HEK293T (cell line): ENCODE measurements at regions not wholly inside any gene's neighbourhood (a gene's known extent, or its start where the extent isn't known, plus 50 kb on each side); places are given as distances from the start of the nearest gene placed in this dataset.

Experiments
- CTCF ChIA-PET: fragments of 350-600 bp; formaldehyde crosslinking; extraction: SDS; loops from one replicate; lab custom pipeline; 2021; ENCODE audit warnings: antibody characterized with exemption, inconsistent platforms; lab: Yijun Ruan, JAX
- POLR2A ChIA-PET: fragments of 350-600 bp; formaldehyde crosslinking; extraction: SDS; loops from one replicate; lab custom pipeline; 2020; ENCODE audit warnings: antibody characterized with exemption, inconsistent platforms; lab: Yijun Ruan, JAX
- DNase-seq: peaks from one replicate; pipeline ENCODE4 v3.0.0; 2012; ENCODE audit warnings: mixed read lengths; ENCODE audit errors: extremely low spot score
- ARNT ChIP-seq: fragments of 450-650 bp; IDR thresholded peaks from 2 replicates; pipeline ENCODE4 v1.6.1; 2017; ENCODE audit warnings: mild to moderate bottlenecking
- BHLHE40 ChIP-seq: fragments of 450-650 bp; IDR thresholded peaks from 2 replicates; pipeline ENCODE4 v1.6.1; 2016; ENCODE audit warnings: mild to moderate bottlenecking, moderate library complexity, borderline replicate concordance
- CTBP1 ChIP-seq: fragments of 450-650 bp; IDR thresholded peaks from 2 replicates; pipeline ENCODE4 v1.6.1; 2016; ENCODE audit warnings: borderline replicate concordance
- ELF4 ChIP-seq: fragments of 450-650 bp; IDR thresholded peaks from 2 replicates; pipeline ENCODE4 v1.6.1; 2017; ENCODE audit warnings: antibody characterized with exemption
- FOXA1 ChIP-seq: fragments of 450-650 bp; IDR thresholded peaks from 2 replicates; pipeline ENCODE4 v1.6.1; 2016; ENCODE audit warnings: mild to moderate bottlenecking
- FOXK2 ChIP-seq: fragments of 450-650 bp; IDR thresholded peaks from 2 replicates; pipeline ENCODE4 v1.6.1; 2016; ENCODE audit warnings: mild to moderate bottlenecking
- FOXM1 ChIP-seq: fragments of 450-650 bp; IDR thresholded peaks from 2 replicates; pipeline ENCODE4 v1.6.1; 2017; ENCODE audit warnings: mild to moderate bottlenecking, borderline replicate concordance
- HDGF ChIP-seq: fragments of 450-650 bp; IDR thresholded peaks from 2 replicates; pipeline ENCODE4 v1.6.1; 2017; ENCODE audit warnings: antibody characterized with exemption, borderline replicate concordance
- L3MBTL2 ChIP-seq: fragments of 450-650 bp; conservative IDR thresholded peaks from 2 replicates; pipeline ENCODE4 v1.6.1; 2016; ENCODE audit warnings: mild to moderate bottlenecking
- LEF1 ChIP-seq: fragments of 450-650 bp; IDR thresholded peaks from 2 replicates; pipeline ENCODE4 v1.6.1; 2017; ENCODE audit warnings: mild to moderate bottlenecking, borderline replicate concordance
- NFRKB ChIP-seq: fragments of 450-650 bp; IDR thresholded peaks from 2 replicates; pipeline ENCODE4 v1.6.1; 2016; ENCODE audit warnings: mild to moderate bottlenecking, moderate library complexity
- PKNOX1 ChIP-seq: fragments of 450-650 bp; IDR thresholded peaks from 2 replicates; pipeline ENCODE4 v1.6.1; 2016
- SP1 ChIP-seq: fragments of 450-650 bp; IDR thresholded peaks from 2 replicates; pipeline ENCODE4 v1.6.1; 2017
- SUZ12 ChIP-seq: fragments of 450-650 bp; IDR thresholded peaks from 2 replicates; pipeline ENCODE4 v1.6.1; 2016; ENCODE audit warnings: mild to moderate bottlenecking
- TARDBP ChIP-seq: fragments of 450-650 bp; IDR thresholded peaks from 2 replicates; pipeline ENCODE4 v1.6.1; 2016
- ZNF384 ChIP-seq: fragments of 450-650 bp; IDR thresholded peaks from 2 replicates; pipeline ENCODE4 v1.6.1; 2016

GRCh38 chr16:54657058-54657708 is 273.5 kb upstream of the IRX5 start:
- POLR2A ChIA-PET, result interaction anchor here (1.7 kb wide), 1 partner anchor 272 kb away, joined by 5 read pairs; the partner anchor contains the start of gene IRX5
- CTCF ChIA-PET, result no interaction called here
- no peak for DNase-seq
- TF ChIP-seq ARNT (no peak), L3MBTL2 (no peak), PKNOX1 (no peak), ZNF384 (no peak), CTBP1 (no peak), FOXM1 (no peak), NFRKB (no peak), HDGF (no peak), SP1 (no peak), FOXA1 (no peak)

GRCh38 chr16:54655121-54655590 is 275.5 kb upstream of the IRX5 start:
- ChIA-PET POLR2A (interaction anchor here (0.6 kb wide), 1 partner anchor 745 kb away, joined by 3 read pairs; no protein-coding TSS in a partner anchor), CTCF (no interaction called here)
- peak; percentile 48 for DNase-seq
- TF ChIP-seq NFRKB (no peak), ZNF384 (no peak), SUZ12 (no peak), L3MBTL2 (no peak), SP1 (no peak), LEF1 (no peak), ELF4 (no peak), BHLHE40 (no peak), CTBP1 (no peak), PKNOX1 (no peak), FOXM1 (no peak), FOXA1 (no peak), TARDBP (no peak), HDGF (no peak), FOXK2 (no peak), ARNT (no peak)

- TF ChIP-seq CTBP1 (peak; percentile 91), L3MBTL2 (peak; percentile 20; the same call in 1 of the 2 replicates), ZNF384 (no peak; the same call in 1 of the 2 replicates), PKNOX1 (peak; percentile 95), LEF1 (peak; percentile 95; the same call in 1 of the 2 replicates), HDGF (no peak), ARNT (peak; percentile 58; the same call in 1 of the 2 replicates)
- ChIA-PET POLR2A (no interaction called here), CTCF (no interaction called here)
- DNase-seq, result peak; percentile 49
Measured at GRCh38 chr16:54654429-54654828, 276.2 kb upstream of the IRX5 start.

GRCh38 chr16:54652201-54652770 is 278.4 kb upstream of the IRX5 start:
- no peak for DNase-seq
- no peak for TF ChIP-seq ZNF384
- TF ChIP-seq FOXM1, result no peak
- TF ChIP-seq CTBP1, result no peak
- TF ChIP-seq SP1, result no peak
- no peak for TF ChIP-seq ARNT
- no peak for TF ChIP-seq PKNOX1
- TF ChIP-seq HDGF, result no peak
- no peak for TF ChIP-seq LEF1
- POLR2A ChIA-PET, result no interaction called here
- CTCF ChIA-PET, result no interaction called here

- no peak for DNase-seq
- ChIA-PET CTCF (interaction anchor here (1.6 kb wide), 1 partner anchor 12 kb away, joined by 4 read pairs; no protein-coding TSS in a partner anchor), POLR2A (no interaction called here)
- no peak for TF ChIP-seq TARDBP
- TF ChIP-seq L3MBTL2, result no peak
Measured at GRCh38 chr16:54651440-54652195, 279.0 kb upstream of the IRX5 start.
